Esophagus squamous epithelium (tissue), 5 donors: ENCODE measurements at regions not wholly inside any gene's neighbourhood (a gene's known extent, or its start where the extent isn't known, plus 50 kb on each side); places are given as distances from the start of the nearest gene placed in this dataset.

Experiments
- DNase-seq: peaks from one replicate; lab custom pipeline; 2025; lab: John Stamatoyannopoulos, UW
- H3K27ac ChIP-seq, 4 donors: fragments of 200-600 bp; sonication (generic); one replicate each; pipeline ENCODE4 v1.5.1; 2016 to 2019; ENCODE audit warnings: mild to moderate bottlenecking in 1 of 4
- H3K27me3 ChIP-seq, 4 donors: fragments of 200-600 bp; sonication (generic); 1 replicate in 3 of 4; 2 replicates in 1 of 4; pipeline versions ENCODE4 v1.5.1 to v1.6.0; 2017 to 2021; ENCODE audit warnings: antibody characterized with exemption in 1 of 4
- H3K36me3 ChIP-seq, 3 donors: fragments of 200-600 bp; sonication (generic); one replicate each; pipeline ENCODE4 v1.5.1; 2016 to 2019
- H3K4me1 ChIP-seq, 3 donors: fragments of 200-600 bp; sonication (generic); one replicate each; pipeline ENCODE4 v1.5.1; 2017 to 2019
- H3K4me3 ChIP-seq, 4 donors: fragments of 200-600 bp; sonication (generic); 1 replicate in 3 of 4; 2 replicates in 1 of 4; pipeline ENCODE4 v1.5.1; 2016 to 2019; ENCODE audit warnings: mild to moderate bottlenecking in 2 of 4, moderate library complexity in 1 of 4
- H3K9me3 ChIP-seq, 3 donors: fragments of 200-600 bp; sonication (generic); one replicate each; pipeline ENCODE4 v1.5.1; 2016 to 2019
- CTCF ChIP-seq, 6 experiments: fragments of 450-650 bp in 4 of 6; fragments of 200-600 bp in 2 of 6; sonication (generic) in 2 of 6; IDR thresholded peaks; one replicate each; pipeline ENCODE4 v1.5.1; 2016 to 2019; ENCODE audit warnings: antibody characterized with exemption in 6 of 6, mild to moderate bottlenecking in 4 of 6, moderate library complexity in 4 of 6
- POLR2A ChIP-seq, 4 donors: fragments of 450-650 bp; IDR thresholded peaks; one replicate each; pipeline ENCODE4 v1.6.1; 2017; ENCODE audit warnings: antibody characterized with exemption in 4 of 4, mild to moderate bottlenecking in 4 of 4, moderate library complexity in 3 of 4
- WGBS, 2 donors: methylation state at CpG; one replicate each; pipeline ENCODE4 v1.1.5; 2018; 5-methylcytosine and 5-hydroxymethylcytosine counted together
- intact Hi-C: fragments of 100-400 bp; cut with DNase I; formaldehyde crosslinking; loops from one replicate; pipeline ENCODE4 v1.15.0; 2022
- donor health status: DM: yes; HTN: yes; CAD: no.

GRCh38 chr1:70671006-70671405 lies 259.9 kb downstream of the CTH start:
- no peak overlapping the region for H3K4me3 ChIP-seq
- no peaks in the 10 kb centered on the region for H3K36me3 ChIP-seq
- intact Hi-C loops: no loop called here
- WGBS, 2 donors: 69 to 76% methylated on average over 4 of the region's 4 CpGs
- H3K9me3 ChIP-seq: no peaks in the 10 kb centered on the region
- H3K27ac ChIP-seq: no peak overlapping the region
- no peaks in the 10 kb centered on the region for H3K27me3 ChIP-seq
- no peak for TF ChIP-seq CTCF (IDR thresholded peaks at IDR 0.05)
- TF ChIP-seq POLR2A (IDR thresholded peaks at IDR 0.05): no peak
- DNase-seq: no peak
- H3K4me1 ChIP-seq: no peaks in the 10 kb centered on the region

GRCh38 chr1:70672442-70672888 lies 261.4 kb downstream of the CTH start:
- peak overlapping the region in 1 of 4 donors; percentile 6 for H3K27ac ChIP-seq
- H3K4me3 ChIP-seq: no peak overlapping the region
- H3K9me3 ChIP-seq: no peaks in the 10 kb centered on the region
- H3K27me3 ChIP-seq: no peaks in the 10 kb centered on the region
- 37 to 39% methylated on average over 3 of the region's 3 CpGs for WGBS, 2 donors
- H3K4me1 ChIP-seq: no peaks in the 10 kb centered on the region
- TF ChIP-seq POLR2A (IDR thresholded peaks at IDR 0.05): no peak
- TF ChIP-seq CTCF (IDR thresholded peaks at IDR 0.05): no peak
- H3K36me3 ChIP-seq: no peaks in the 10 kb centered on the region
- intact Hi-C loops: no loop called here
- no peak for DNase-seq

GRCh38 chr1:70674941-70675685 lies 264.0 kb downstream of the CTH start:
- H3K36me3 ChIP-seq: no peaks in the 10 kb centered on the region
- H3K9me3 ChIP-seq: no peaks in the 10 kb centered on the region
- DNase-seq: no peak
- H3K4me3 ChIP-seq: no peak overlapping the region
- no peaks in the 10 kb centered on the region for H3K27me3 ChIP-seq
- no peak overlapping the region for H3K27ac ChIP-seq
- WGBS, 2 donors: 25 to 41% methylated on average over 3 of the region's 3 CpGs
- TF ChIP-seq POLR2A (IDR thresholded peaks at IDR 0.05) (no peak), CTCF (IDR thresholded peaks at IDR 0.05) (no peak)
- intact Hi-C loops: no loop called here
- no peaks in the 10 kb centered on the region for H3K4me1 ChIP-seq

GRCh38 chr1:70675737-70676156 lies 264.7 kb downstream of the CTH start:
- intact Hi-C loops: no loop called here
- no peak for TF ChIP-seq POLR2A (IDR thresholded peaks at IDR 0.05)
- TF ChIP-seq CTCF (IDR thresholded peaks at IDR 0.05): no peak
- Histone ChIP-seq H3K27ac (no peak overlapping the region), H3K9me3 (no peaks in the 10 kb centered on the region), H3K27me3 (no peaks in the 10 kb centered on the region), H3K4me3 (no peak overlapping the region), H3K4me1 (no peaks in the 10 kb centered on the region), H3K36me3 (no peaks in the 10 kb centered on the region)
- 29 to 30% methylated on average over 5 of the region's 5 CpGs for WGBS, 2 donors
- no peak for DNase-seq
